Stimulated activated CD4-positive, alpha-beta T cell treated with anti-CD3 and anti-CD28 coated beads, TNF-alpha, amount 100 ng/mL, for 24 hours (primary cell): ENCODE measurements at regions not wholly inside any gene's neighbourhood (a gene's known extent, or its start where the extent isn't known, plus 50 kb on each side); places are given as distances from the start of the nearest gene placed in this dataset.

ENCODE experiments used
- DNase-seq, 3 experiments: peaks; one replicate each; pipeline ENCODE4 v3.0.0-alpha.2; 2020; ENCODE audit warnings: low read depth in 3 of 3

DNA sequence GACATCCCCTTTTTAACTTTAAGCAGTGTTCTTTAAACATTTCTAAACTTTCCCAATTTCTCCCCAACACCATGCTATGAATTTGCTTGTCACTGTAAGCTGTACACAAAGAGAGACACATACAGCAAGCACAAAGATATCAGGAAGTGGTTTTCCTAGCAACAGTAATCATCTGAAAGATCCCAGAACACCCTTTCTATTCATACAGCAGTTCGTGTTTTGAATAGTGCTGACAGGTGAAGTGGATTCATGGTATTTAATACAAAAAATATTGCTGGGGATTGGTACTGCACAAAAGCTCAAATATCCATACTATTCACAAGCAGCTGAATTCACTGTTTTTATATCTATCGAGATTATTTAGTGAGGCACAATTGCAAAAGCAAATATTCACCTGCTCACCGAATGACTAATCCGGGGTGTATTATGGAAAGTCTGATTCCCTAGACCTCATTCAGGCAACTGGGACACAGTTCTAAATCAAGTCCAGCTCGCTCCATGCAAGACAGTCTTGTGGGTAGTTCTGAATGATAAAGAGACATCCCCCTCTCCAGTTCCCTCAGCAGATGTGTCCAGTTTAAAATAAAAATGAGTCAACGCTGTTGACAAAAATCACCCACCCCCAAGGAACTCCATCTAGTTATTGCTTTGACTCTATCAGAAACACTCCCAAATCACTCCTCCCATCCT, 107.1 kb upstream of the TSHZ2 start:
- DNase-seq: no peak

DNA sequence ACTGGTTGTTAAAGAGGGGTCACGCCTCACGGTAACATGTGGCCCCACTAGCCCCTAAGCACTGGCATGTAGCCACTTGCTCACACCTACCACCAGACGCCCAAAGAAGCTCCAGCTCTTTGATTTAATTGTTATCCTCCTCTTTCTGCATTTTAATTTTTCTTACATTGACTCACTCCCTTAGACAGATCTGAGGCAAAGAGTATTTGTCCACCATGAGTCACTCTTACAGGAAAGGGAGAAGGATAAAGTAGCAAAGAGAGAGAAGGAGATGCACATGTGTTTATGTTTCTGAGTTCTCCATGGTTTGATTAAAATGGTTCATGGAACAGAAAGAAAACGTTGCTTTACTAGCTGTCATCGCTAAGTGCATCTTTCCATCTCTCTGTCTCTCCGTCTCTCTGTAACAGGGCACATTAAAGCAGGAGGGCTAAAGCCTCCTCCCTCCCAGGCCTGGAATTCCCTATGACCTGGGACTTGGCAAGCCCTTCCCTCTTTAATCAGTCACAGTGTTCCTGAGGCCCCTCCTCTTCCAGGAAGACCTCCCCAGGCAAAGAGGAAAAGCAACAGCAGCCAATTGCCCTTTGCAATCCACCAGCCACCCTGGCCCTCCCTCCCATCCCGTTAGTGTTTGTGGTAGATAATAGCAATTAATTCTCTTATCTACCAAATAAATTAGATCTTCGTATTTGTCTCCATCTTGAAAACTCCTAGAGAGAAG, 112.8 kb upstream of the TSHZ2 start:
- DNase-seq: no peak

DNA sequence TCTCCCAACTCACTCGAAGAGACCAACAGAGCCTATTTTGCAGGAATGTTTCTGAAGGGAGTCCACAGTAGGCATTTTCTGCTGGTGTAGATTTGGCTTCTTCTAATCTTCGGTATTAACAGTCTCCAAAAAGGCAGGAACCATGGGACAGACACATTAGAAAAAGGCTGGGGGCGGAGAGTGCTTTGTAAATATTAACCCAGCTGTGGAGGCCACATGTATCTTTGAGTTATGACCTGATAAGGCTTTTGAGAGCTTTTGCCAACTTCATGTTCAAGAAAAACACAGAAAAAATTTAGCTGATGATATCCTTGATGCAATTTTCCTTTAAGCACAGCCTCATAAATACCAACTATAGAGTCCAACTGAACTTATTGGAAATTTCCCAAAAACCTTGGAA, 119.4 kb upstream of the TSHZ2 start:
- DNase-seq: no peak

DNA sequence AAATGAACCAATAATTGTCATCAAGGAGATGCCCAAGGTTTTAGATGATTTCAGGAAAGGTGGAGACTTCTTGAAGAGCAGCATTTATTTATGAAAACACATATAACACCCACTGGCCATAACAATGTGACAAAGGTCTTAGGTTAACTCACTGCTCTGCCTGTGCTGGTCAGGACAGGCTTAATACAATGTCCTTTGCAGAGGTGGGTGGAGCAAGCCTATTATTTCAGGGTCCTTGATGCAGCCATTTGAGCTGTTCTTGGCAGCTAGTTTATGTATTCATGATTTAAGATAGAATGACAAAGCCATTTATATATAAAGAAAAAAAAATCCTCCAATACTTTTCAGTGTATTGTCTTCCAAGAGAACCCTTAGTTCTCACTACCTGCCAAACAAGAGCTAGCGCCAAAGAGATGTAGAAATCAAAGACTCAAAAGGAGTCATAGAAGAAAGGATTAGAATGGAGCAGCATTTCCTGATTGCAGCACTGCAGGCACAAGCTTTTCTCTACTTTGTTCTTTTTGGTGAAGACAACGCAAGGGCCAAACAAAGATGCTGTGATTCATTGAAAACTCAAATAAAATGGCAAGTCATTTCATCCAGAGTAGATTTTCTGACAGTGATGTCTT, 124.3 kb upstream of the TSHZ2 start:
- DNase-seq: no peak

DNA sequence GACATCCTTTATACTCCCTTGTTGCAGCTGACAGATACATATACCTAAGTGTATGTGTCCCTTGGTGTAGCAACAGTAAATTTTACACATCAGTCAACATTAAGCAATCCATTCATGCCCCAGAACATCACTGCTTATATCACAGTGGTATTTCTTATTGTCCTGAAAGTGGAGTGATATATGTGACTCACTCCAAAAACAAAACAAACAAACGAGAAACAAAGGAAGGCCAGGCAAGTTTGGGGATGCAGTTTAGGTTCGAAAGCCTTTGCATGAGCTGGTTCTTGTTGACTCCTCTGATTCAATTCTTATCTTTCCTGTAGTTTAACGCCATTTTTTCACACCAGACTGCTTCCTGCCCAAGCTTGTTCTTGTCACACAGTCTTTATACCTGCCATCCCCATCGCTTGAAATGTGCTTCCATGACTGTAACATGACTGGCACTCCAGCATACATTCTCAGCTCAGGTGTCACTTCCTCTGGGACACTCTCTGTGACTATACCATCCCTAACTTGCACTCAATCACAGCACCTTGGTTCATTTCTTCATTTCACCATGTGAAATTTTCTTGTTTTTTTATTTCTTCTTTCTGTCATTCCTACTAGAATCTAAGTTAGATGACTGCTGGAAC, 125.0 kb upstream of the TSHZ2 start:
- no peak for DNase-seq

DNA sequence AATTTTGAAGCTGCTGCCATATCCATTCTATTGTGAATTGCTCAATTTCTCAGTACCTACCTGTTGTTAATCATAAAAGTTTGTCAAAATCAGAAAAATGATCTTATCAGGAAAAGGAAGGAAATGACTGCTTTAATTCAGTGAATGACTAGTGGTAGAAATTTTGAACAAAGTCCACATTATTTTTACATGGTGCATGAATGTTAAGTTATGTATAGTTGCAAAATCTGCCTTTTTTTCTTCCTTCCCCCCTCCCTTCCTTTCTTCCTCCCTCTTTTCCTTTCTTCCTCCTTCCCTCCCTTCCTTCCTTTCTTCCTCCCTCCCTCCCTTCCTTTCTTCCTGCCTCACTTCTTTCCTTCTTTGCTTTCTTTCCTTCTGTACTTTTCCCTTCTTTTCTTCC, 127.1 kb upstream of the TSHZ2 start:
- no peak for DNase-seq

DNA sequence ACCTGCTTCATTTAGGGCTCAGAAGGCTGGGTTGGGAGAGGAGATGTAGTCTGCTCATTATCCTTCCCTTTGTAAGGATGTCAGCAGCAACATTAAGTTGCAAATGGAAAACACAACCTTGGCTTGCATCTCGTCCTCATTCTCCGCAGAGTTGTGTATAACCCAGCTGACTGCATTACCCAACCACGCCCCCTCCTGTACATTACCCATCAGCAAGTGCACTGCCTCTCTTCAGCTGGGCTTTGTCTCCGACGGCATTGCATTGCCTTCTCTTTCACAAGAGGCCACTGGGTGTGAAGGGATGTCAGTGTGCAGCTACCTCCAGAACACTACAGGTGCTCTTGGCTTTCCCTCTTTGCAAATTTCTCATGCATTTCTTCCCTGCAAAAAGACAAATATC, 128.7 kb upstream of the TSHZ2 start:
- no peak for DNase-seq

DNA sequence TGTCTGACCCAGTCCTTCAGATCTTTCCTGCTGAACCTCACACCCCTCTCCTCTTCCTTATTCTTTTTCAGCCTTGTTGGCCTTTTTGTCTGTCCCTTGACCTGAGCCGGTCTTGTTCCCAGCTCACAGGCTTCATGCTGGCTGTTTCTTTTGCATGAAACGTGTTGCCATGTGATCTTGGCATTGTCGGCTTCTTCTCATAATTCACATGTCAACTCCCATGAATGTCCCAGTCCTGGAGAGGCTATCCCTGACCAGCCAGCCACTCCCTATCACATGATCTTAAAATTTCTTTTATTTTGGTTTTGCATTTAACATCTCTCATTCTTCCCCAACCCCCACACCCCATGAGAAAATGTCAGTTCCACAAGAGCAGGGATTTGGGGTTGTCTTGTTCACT, 131.2 kb upstream of the TSHZ2 start:
- DNase-seq: no peak

DNA sequence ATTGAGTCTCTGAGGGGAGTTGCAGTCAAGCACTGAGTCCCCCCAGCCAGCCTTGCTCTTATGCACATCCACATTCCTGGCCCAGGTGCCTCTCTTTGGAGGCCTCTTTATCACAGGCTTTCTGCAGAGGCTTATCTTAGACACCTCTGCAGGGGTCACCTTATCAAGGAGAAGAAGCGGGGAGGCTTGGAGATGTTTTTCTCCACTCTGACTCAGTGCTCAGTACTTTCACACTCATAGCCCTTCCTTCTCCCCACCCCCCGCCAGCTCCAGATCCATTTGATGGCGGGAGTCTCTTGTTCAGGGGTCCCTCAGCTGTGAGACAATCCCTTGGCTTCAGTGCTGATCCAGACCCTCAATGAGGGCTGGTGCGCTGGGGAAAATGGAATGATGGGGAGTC, 132.1 kb upstream of the TSHZ2 start:
- no peak for DNase-seq

DNA sequence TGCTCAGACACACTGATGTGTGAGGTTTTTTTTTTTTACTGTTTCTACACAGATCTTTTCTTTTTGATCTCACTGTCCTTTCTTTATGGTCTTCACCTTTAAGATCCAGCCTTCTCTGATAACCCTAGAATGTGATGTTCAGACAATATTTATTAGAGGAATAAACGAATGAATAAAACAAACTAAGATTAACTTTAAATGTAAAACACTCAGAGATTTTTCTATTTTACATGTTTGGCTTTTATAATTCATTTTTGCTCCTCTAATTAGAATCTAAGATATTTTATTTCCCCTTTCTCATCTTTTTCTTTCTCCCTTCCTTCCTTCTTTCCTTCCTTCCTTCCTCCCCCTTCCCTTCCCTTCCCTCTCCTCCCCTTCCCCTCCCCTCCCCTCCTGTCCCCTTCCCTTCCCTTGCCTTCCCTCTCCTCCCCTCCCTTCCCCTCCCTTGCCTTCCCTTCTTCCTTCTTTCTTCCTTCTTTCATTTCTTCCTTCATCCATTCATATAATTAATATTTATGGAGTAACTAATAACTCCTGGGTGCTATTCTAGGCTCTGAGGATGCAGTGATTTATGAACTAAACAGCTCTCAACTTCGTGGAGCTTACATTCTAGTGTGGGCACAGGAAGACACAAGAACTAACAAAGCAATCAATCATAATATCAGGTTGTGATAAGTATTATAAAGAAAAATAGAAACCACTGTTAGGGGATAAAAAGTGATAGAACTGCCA, 133.5 kb upstream of the TSHZ2 start:
- DNase-seq: no peak

DNA sequence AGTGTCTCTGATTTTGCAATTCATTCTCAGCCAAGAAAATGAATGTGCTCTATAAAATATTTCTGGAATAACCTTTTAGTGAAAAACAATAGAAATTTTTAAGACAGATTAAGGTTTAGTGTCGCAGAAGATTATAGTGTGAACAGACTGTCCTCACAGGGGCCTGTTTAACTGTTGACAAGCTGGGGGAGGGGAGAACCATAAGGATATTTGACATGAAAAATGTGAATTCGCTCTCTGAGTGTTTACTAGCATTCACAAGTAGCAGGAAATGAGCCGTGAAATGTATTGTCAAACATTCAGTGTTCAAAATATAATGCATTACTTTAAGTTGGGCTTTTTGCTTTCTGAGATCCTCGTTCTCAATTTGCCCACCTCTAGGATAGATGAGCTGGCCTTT, 134.8 kb upstream of the TSHZ2 start:
- no peak for DNase-seq

DNA sequence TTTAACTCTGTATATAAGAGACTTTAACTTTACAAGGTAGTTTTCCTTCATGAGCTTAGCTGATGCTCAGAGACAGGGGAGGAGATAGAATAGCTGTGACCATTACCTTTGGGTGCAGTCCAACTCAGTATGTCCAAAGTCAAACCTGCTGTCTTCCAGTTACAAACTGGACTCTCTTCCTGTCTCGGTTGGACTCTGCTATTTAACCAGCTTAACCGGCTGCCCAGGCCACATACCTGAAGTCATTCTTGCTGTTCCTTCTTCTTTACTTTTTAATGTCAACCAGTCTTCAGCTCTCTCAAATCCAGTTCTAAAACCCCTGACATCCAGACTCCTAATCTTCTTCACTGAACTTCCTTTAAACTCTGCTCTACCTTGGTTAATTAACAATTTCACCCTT, 138.3 kb upstream of the TSHZ2 start:
- no peak for DNase-seq

DNA sequence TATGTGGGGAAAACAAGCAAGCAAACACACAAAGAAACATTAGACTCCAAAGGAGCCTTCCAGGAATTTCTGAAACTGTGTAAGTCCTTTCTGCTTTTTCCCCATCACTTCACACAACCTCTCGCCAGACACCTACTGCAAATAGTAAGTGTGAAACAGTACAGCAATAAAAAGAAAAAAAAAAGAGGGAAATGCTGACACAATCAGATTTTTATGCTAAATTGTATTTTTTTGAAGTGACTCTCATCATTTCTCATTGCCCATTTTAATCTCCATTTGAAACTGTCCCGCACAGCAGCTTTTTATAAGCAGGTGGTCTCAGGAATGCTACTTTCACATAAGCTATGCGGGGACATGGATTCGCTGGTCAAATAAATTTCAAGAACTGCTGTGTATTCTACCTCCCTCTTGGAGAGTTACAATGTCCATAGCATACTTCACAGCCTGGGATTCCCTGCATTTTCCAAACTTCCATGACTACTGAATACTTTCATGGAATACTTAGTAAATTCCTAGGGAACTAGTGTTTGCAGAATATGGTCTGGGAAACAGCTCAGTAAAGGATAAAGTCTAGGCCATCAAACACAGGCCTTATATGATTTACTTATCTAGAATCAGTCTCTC, 139.9 kb upstream of the TSHZ2 start:
- DNase-seq: no peak

DNA sequence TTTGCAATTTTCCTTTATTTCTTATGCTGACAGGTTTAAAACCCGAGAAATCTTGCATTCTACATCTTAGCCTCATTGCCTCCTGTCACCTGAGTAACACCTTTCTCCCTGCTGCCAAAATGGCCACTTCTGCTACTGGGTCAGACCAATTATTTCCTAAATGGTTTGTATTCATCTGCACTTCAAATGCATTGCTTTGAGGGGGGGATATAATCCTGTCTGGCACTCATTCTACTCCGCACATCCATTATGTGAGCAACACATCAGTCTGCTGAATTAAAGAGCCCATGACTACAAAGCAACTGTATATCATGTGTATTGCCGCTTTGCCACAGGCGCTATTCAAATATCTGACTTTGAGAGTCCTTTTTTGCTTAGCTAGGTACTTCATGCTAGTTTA, 141.6 kb upstream of the TSHZ2 start:
- DNase-seq: no peak

DNA sequence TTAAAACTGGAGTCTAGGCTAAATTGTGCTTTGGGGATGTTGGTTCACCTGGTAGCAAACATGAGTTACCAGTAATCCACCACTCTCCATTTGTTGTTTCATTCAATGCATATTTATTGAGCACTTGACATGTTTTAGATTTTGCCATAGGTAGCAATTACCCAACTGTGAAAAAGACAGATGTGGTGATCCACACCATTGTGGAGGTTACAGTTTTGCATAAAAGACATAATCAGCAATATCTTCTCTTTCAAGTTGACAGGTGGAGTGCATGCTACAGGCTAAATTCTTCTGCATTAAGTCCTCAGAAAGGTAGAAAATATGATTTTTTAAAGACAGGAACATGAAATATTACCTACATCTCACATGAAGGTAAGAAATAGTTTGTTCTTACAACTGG, 143.0 kb upstream of the TSHZ2 start:
- no peak for DNase-seq

DNA sequence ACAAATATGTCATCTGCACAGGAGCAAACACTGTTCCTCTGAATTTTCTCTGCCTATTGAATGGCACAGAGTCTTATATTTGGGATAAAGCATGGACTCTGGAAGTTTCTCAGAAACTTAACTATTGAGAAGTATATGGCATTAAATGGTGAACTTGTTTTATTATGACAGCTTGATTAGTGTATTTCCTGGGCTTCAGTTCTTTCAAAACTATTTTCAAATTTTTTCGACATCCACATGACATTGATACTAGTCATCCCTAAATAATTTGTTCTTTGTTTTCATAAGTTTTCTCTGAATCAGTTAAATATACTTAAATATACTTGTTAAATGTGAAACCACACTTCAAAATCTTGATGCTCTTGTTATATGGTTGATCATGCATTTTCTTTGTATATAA, 144.0 kb upstream of the TSHZ2 start:
- DNase-seq: no peak

DNA sequence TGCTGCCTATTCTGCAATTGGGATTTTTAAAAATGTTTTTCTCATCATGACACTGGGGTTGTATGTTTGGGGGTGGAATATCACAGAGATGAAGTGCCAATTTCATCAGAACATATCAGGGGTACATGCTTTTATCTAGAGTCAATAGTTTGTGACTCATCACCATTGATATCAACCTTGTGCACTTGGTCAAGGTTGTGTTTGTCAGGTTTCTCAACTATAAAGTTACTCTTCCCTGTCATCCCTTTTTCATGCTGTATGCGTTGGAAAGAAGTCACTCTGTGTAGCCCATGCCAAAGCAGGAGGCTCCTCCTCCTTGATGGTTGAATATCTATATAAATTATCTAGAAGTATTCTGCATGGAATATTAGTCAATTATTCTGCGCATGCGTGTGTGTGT, 145.4 kb upstream of the TSHZ2 start:
- no peak for DNase-seq

DNA sequence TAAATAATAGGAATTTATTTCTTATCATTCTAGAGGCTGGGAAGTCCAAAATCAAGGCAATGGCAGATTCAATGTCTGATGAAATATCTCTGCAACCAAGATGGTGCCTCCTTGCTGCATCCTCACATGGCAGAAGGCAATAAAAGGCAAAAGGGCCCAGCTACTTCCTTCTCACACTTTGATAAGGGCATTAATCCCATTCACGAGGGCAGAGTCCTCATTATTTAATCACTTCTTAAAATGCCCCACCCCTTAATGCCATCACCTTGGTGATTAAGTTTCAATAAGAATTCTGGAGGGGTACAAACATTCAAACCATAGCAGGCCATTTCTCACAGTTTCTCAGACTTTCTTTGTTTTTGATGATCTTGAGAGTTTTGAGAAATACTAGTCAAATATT, 145.8 kb upstream of the TSHZ2 start:
- no peak for DNase-seq

DNA sequence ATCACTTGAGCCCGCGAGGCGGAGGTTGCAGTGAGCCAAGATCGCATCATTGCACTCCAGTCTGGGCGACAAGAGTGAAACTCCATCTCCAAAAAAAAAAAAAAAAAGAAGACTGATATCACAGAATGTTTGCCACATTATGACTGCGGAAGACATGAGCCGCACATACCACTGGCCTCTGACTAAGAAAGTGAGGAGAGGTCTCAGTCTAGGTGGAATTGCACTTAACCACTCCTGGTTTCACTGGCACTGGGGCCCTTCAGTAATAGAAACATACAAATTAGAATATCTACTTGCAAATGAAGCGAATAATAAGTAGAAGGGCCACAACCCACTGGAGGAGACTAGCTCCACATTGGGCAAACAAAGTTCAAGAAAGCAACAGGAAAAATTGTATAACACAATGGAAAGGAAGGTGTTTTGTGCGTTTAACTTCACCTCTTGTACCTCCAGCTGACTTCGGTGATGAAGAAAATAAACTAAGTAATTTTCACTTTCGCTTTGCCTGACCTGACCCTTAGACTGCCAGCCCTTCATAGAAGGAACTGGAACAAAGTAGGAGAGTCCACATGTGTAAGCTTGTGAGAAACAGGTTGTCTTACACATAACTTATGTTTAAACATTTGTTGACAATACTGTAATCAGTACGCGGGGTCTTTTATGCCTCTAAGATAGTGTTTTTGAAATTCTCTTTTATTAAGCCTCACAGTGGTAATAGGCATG, 147.5 kb upstream of the TSHZ2 start:
- no peak for DNase-seq

DNA sequence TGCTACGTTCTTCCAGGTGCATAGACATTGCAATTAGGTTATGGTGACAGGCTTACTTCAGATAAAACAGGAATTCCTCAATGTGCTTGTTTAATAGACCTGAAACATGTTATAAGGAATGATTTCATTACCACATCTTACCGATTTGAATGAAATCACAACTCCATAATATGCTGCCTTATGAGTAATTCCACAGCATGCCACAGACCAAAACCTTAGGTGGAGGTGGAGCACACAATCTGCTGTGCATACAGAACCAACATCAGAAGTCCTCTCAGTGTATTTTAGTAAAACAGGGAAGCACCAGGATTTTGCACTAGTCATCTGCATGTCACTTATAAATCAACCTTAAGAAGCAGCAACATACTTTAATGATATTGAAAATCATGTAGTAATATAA, 148.9 kb upstream of the TSHZ2 start:
- no peak for DNase-seq

DNA sequence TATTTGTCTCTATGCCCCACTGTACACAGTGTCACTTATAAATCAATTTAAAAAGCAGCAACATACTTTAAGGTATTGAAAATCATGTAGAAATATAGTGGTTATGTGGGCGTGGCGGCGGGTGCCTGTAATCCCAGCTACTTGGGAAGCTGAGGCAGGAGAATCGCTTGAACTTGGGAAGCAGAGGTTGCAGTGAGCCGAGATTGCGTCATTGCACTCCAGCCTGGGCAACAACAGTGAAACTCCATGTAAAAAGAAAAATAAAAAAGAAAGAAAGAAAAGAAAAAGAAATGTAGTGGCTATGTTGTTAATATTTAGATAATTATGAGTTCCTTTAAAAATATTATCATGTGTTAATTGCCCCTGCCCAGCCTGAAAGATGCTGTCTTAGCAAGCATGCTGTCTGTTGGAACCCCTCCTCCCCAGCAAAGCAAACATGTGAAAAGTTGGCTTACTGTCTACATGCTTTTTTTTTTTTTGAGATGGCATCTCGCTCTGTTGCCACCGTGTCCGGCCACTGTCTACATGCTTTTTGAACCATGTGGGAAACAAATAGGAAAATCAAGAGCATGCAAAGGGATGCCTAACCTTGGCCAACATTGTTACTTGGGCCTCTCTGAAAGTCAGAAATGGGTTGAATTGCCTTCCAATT, 151.4 kb upstream of the TSHZ2 start:
- DNase-seq: no peak
